NAMALWA (cell line): ENCODE measurements at regions not wholly inside any gene's neighbourhood (a gene's known extent, or its start where the extent isn't known, plus 50 kb on each side); places are given as distances from the start of the nearest gene placed in this dataset.
A peak's percentile ranks its signal among the peaks of the same experiment; 100 is the strongest.
"Not testable (repeated sequence)": the region's sequence is repeated elsewhere in the genome, so short reads cannot be mapped to it uniquely, and the experiment has no call there.

Experiments used
- DNase-seq: peaks from one replicate; pipeline ENCODE4 v3.0.0-alpha.2; 2015; ENCODE audit warnings: low spot score

GRCh38 chr12:24363177-24363754, 413.8 kb upstream of the SOX5 start:
- peak; percentile 67 for DNase-seq

- DNase-seq = peak; percentile 82
Measured at GRCh38 chr12:24361877-24362580, 412.6 kb upstream of the SOX5 start.

GRCh38 chr12:24360907-24361306, 411.4 kb upstream of the SOX5 start:
- DNase-seq = peak; percentile 78

GRCh38 chr12:24360461-24360860, 411.0 kb upstream of the SOX5 start:
- DNase-seq = no peak

- peak; percentile 53 for DNase-seq
Measured at GRCh38 chr12:24360057-24360456, 410.6 kb upstream of the SOX5 start.

- no peak for DNase-seq
Measured at GRCh38 chr12:24359418-24359817, 409.9 kb upstream of the SOX5 start.

- no peak for DNase-seq
Measured at GRCh38 chr12:24356240-24356804, 406.9 kb upstream of the SOX5 start.

- DNase-seq = no peak
Measured at GRCh38 chr12:24352363-24352762, 402.9 kb upstream of the SOX5 start.

GRCh38 chr12:24349051-24349799, 399.8 kb upstream of the SOX5 start:
- no peak for DNase-seq

GRCh38 chr12:24348180-24348579, 398.7 kb upstream of the SOX5 start:
- not testable (repeated sequence) for DNase-seq

- DNase-seq = no peak
Measured at GRCh38 chr12:24328261-24328660, 378.8 kb upstream of the SOX5 start.

GRCh38 chr12:24325331-24325730, 375.9 kb upstream of the SOX5 start:
- no peak for DNase-seq

- no peak for DNase-seq
Measured at GRCh38 chr12:24307716-24308335, 358.4 kb upstream of the SOX5 start.

GRCh38 chr12:24307153-24307552, 357.7 kb upstream of the SOX5 start:
- no peak for DNase-seq

- no peak for DNase-seq
Measured at GRCh38 chr12:24306001-24306400, 356.5 kb upstream of the SOX5 start.

GRCh38 chr12:24304285-24304684, 354.8 kb upstream of the SOX5 start:
- no peak for DNase-seq

GRCh38 chr12:24302708-24303107, 353.2 kb upstream of the SOX5 start:
- DNase-seq = no peak

GRCh38 chr12:24297516-24297915, 348.0 kb upstream of the SOX5 start:
- DNase-seq = no peak

- no peak for DNase-seq
Measured at GRCh38 chr12:24293549-24293948, 344.1 kb upstream of the SOX5 start.

- no peak for DNase-seq
Measured at GRCh38 chr12:24287963-24288362, 338.5 kb upstream of the SOX5 start.

- no peak for DNase-seq
Measured at GRCh38 chr12:24285448-24285847, 336.0 kb upstream of the SOX5 start.

- no peak for DNase-seq
Measured at GRCh38 chr12:24281341-24281740, 331.9 kb upstream of the SOX5 start.
